ENCODE measurements at regions not wholly inside any gene's neighbourhood (a gene's known extent, or its start where the extent isn't known, plus 50 kb on each side); places are given as distances from the start of the nearest gene placed in this dataset.

DNA sequence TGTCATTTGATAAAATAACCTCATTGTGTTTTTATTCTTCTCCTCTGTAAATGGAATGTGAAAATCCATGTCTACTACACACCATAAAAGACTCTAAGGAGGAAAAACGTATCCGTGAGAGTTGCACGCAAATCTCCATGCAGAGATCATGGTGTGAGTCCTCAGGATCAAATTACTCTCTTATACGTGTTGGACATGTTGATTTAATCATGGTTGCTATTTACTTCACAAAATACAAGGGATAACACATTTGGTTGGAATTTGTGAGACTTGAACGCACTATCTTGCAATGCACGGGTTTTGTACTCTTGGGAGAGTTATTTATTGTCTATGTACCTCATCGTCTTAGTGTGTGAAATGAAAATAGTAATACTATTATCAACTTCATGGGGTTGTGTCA is 128.0 kb upstream of the RASSF8 start:
- Histone ChIP-seq H3K4me1 (peaks cover 5% of the 10 kb centered on the region), H3K36me3 (ENCODE audit: low read depth, missing control alignments) (no peaks in the 10 kb centered on the region), H3K9me3 (no peaks in the 10 kb centered on the region), H3K27me3 (no peaks in the 10 kb centered on the region), H3K4me3 (no peak overlapping the region), H3K27ac (no peak overlapping the region)
- WGBS, 2 donors: 85 to 86% methylated on average over 7 of the region's 7 CpGs
- intact Hi-C loops (cut with DNase I; ENCODE audit: low total_unique reads): no loop called here
- no peak for DNase-seq
- no peak for TF ChIP-seq POLR2A (IDR thresholded peaks at IDR 0.05)
- TF ChIP-seq CTCF (IDR thresholded peaks at IDR 0.05): no peak

GRCh38 chr12:25833657-25834056 is 124.8 kb upstream of the RASSF8 start:
- Histone ChIP-seq H3K27me3 (no peaks in the 10 kb centered on the region), H3K4me3 (no peak overlapping the region), H3K27ac (no peak overlapping the region), H3K9me3 (no peaks in the 10 kb centered on the region), H3K36me3 (ENCODE audit: low read depth, missing control alignments) (no peaks in the 10 kb centered on the region), H3K4me1 (no peaks in the 10 kb centered on the region)
- DNase-seq: no peak
- WGBS, 2 donors: 89 to 96% methylated on average over 2 of the region's 2 CpGs
- intact Hi-C loops (cut with DNase I; ENCODE audit: low total_unique reads): no loop called here
- no peak for TF ChIP-seq CTCF (IDR thresholded peaks at IDR 0.05)
- TF ChIP-seq POLR2A (IDR thresholded peaks at IDR 0.05): no peak

- intact Hi-C loops (cut with DNase I; ENCODE audit: low total_unique reads): no loop called here
- Histone ChIP-seq H3K9me3 (no peaks in the 10 kb centered on the region), H3K27me3 (no peaks in the 10 kb centered on the region), H3K4me3 (no peak overlapping the region), H3K27ac (no peak overlapping the region), H3K4me1 (no peaks in the 10 kb centered on the region), H3K36me3 (ENCODE audit: low read depth, missing control alignments) (no peaks in the 10 kb centered on the region)
- WGBS, 2 donors: 85 to 91% methylated on average over 1 of the region's 1 CpG
- no peak for DNase-seq
- TF ChIP-seq CTCF (IDR thresholded peaks at IDR 0.05) (no peak), POLR2A (IDR thresholded peaks at IDR 0.05) (no peak)
Observed at GRCh38 chr12:25835385-25835784, 123.1 kb upstream of the RASSF8 start.

DNA sequence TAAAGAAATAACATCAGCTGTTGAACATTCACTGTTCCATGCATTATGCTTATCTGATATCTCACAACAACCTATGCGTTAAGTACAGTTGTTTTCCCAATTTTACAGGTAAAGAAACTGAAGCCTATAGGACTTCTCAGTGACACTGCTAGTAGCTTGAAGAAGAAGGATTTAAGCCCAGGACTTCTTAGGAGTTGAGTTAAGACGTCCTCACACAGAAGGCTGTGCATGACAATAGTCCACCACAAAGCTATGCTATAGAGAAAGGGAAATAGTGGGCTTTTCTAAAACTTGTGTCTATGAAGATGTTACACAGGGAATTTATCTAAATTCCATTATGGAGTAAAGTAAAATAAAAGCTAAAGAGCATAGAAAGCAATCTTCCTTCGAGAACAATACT is 120.5 kb upstream of the RASSF8 start:
- H3K9me3 ChIP-seq: no peaks in the 10 kb centered on the region
- no peaks in the 10 kb centered on the region for H3K4me1 ChIP-seq
- TF ChIP-seq POLR2A (IDR thresholded peaks at IDR 0.05) (no peak), CTCF (IDR thresholded peaks at IDR 0.05) (no peak)
- intact Hi-C loops (cut with DNase I; ENCODE audit: low total_unique reads): no loop called here
- DNase-seq: no peak
- no peak overlapping the region for H3K4me3 ChIP-seq
- H3K27ac ChIP-seq: no peak overlapping the region
- no peaks in the 10 kb centered on the region for H3K27me3 ChIP-seq
- H3K36me3 ChIP-seq (ENCODE audit: low read depth, missing control alignments): no peaks in the 10 kb centered on the region
- WGBS, 2 donors: 92% methylated on average over 3 of the region's 3 CpGs

GRCh38 chr12:25839470-25839869 is 119.0 kb upstream of the RASSF8 start:
- Histone ChIP-seq H3K4me3 (no peak overlapping the region), H3K36me3 (ENCODE audit: low read depth, missing control alignments) (no peaks in the 10 kb centered on the region), H3K9me3 (no peaks in the 10 kb centered on the region), H3K27ac (no peak overlapping the region), H3K27me3 (no peaks in the 10 kb centered on the region), H3K4me1 (no peaks in the 10 kb centered on the region)
- no peak for DNase-seq
- TF ChIP-seq CTCF (IDR thresholded peaks at IDR 0.05) (no peak), POLR2A (IDR thresholded peaks at IDR 0.05) (no peak)
- intact Hi-C loops (cut with DNase I; ENCODE audit: low total_unique reads): no loop called here
- 68 to 83% methylated on average over 2 of the region's 2 CpGs for WGBS, 2 donors

All from testis (tissue), 2 donors.